Stimulated activated CD4-positive, alpha-beta T cell treated with anti-CD3 and anti-CD28 coated beads, TNF-alpha, amount 100 ng/mL, for 1 hour (primary cell): ENCODE measurements at regions not wholly inside any gene's neighbourhood (a gene's known extent, or its start where the extent isn't known, plus 50 kb on each side); places are given as distances from the start of the nearest gene placed in this dataset.

Source experiments
- DNase-seq, 3 donors: peaks; one replicate each; pipeline ENCODE4 v3.0.0-alpha.2; 2020; ENCODE audit warnings: low read depth in 3 of 3, low spot score in 1 of 3

GRCh38 chr15:31241888-31242522 is 84.6 kb upstream of the KLF13 start:
- DNase-seq: no peak

- DNase-seq: no peak
Measured at GRCh38 chr15:31243895-31244294, 82.7 kb upstream of the KLF13 start.

- no peak for DNase-seq
Measured at GRCh38 chr15:31245135-31245689, 81.4 kb upstream of the KLF13 start.

GRCh38 chr15:31245756-31246155 is 80.9 kb upstream of the KLF13 start:
- DNase-seq: no peak

GRCh38 chr15:31247404-31247803 is 79.2 kb upstream of the KLF13 start:
- no peak for DNase-seq

GRCh38 chr15:31248263-31248662 is 78.4 kb upstream of the KLF13 start:
- DNase-seq: no peak

GRCh38 chr15:31248951-31249350 is 77.7 kb upstream of the KLF13 start:
- DNase-seq: no peak

- no peak for DNase-seq
Measured at GRCh38 chr15:31250033-31250432, 76.6 kb upstream of the KLF13 start.

GRCh38 chr15:31251165-31251564 is 75.5 kb upstream of the KLF13 start:
- DNase-seq: no peak

- DNase-seq: no peak
Measured at GRCh38 chr15:31252171-31252785, 74.4 kb upstream of the KLF13 start.

GRCh38 chr15:31254431-31255175 is 72.0 kb upstream of the KLF13 start:
- DNase-seq: no peak

- no peak for DNase-seq
Measured at GRCh38 chr15:31255176-31255510, 71.5 kb upstream of the KLF13 start.

- DNase-seq: no peak
Measured at GRCh38 chr15:31255732-31256377, 70.8 kb upstream of the KLF13 start.

GRCh38 chr15:31256378-31257265 is 70.0 kb upstream of the KLF13 start:
- DNase-seq: no peak

- DNase-seq: no peak
Measured at GRCh38 chr15:31257286-31257685, 69.3 kb upstream of the KLF13 start.

GRCh38 chr15:31258260-31258659 is 68.4 kb upstream of the KLF13 start:
- DNase-seq: no peak

- DNase-seq: no peak
Measured at GRCh38 chr15:31259562-31260252, 66.9 kb upstream of the KLF13 start.

GRCh38 chr15:31260646-31261265 is 65.9 kb upstream of the KLF13 start:
- DNase-seq: no peak

- DNase-seq: no peak
Measured at GRCh38 chr15:31261266-31262142, 65.1 kb upstream of the KLF13 start.
